ENCODE measurements at regions not wholly inside any gene's neighbourhood (a gene's known extent, or its start where the extent isn't known, plus 50 kb on each side); places are given as distances from the start of the nearest gene placed in this dataset.

DNA sequence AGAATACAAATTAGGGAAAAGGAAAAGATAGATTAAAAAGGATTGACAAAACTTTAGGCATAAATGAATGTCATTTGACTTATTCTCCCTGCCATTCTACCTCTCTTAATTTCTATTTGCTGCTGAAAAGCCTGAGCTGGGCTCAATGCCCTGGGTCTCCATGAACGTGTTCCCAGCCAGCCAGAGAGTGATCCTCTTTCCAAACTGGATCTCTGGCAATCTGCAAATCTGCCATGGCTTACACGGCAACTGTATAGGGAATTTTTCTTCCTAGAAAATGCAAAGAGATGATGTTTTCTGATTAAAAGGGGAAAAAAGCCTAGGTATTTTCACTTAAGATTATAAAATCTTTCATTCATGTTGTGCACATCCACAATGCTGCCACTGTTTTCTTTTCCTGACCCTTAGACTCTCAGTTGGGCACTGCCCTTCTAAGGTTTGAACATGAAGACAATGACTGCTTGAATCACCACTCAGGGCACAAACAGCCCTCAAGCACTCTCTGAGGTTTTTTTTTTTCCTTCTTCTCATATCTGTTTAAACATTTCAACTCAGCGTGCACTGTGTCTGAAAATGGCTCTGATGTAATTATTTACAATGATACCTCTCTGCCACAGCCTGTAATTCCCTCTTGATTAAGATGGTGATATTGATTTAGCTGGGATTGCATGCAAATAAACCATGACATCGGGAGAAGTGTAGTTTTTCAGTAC, 60.3 kb downstream of the DACT1 start:
- Mint-ChIP-seq H3K36me3 (no peaks in the 10 kb centered on the region), H3K4me1 (ENCODE audit: low read depth) (no peaks in the 10 kb centered on the region), H3K27ac (no peak overlapping the region), H3K27me3 (peaks cover 3% of the 10 kb centered on the region), H3K9me3 (no peaks in the 10 kb centered on the region), H3K4me3 (no peak overlapping the region)
- DNase-seq, result no peak
- intact Hi-C loops (cut with micrococcal nuclease), result no loop called here
- ChIA-PET POLR2A (no interaction called here), CTCF (no interaction called here)

DNA sequence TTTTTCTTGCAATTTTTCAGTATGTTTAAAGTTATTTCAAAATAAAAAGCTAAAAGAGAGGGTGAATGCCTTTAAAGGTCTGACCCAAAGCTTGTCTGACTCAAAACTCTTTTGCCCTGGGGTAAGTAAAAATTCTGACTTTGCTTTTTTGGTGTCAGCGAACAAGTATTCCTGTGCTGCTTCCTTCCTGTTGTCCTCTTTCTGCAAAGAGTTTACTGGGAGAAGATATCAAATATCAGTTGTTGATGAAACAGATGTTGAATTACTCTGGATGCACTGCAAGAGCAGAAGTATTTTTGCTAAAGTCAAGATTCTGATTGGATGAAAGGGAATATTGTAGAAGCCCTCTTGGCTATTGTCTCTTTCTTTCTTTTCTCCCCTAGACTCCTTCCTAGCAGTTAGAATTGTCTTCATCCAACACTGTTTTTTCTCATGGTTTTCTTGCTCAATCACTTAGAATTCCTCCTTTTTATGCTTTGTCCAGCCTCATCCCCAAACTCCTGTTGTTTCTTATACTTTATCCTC, 62.0 kb downstream of the DACT1 start:
- Mint-ChIP-seq H3K4me3 (no peak overlapping the region), H3K27ac (no peak overlapping the region), H3K9me3 (no peaks in the 10 kb centered on the region), H3K27me3 (peaks cover 9% of the 10 kb centered on the region), H3K4me1 (ENCODE audit: low read depth) (no peaks in the 10 kb centered on the region), H3K36me3 (no peaks in the 10 kb centered on the region)
- ChIA-PET CTCF (interaction anchor here (1.4 kb wide), 1 partner anchor 198 kb away, joined by 3 read pairs; no protein-coding TSS in a partner anchor), POLR2A (no interaction called here)
- intact Hi-C loops (cut with micrococcal nuclease), result no loop called here
- DNase-seq, result no peak

DNA sequence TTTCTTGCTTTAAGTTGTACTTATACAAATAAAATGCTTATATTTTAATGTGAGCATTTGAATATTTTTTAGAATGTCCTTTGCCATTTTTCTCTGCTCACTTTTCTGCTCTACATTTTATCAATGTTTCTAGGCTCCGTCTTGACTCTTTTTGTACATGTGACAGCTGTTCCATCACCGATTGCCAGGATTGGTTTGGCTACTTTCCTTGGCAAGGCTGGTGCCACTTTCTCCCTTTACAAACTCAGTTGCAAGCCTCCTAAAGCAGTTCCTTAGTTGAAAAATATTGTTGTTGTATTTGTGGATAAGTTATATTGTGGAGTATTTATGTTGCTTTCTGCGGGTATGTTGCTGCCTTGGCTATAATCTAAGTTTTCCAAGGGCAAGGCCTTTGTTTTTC, 63.4 kb downstream of the DACT1 start:
- CTCF ChIA-PET, result interaction anchor here (1.4 kb wide), 1 partner anchor 200 kb away, joined by 3 read pairs; no protein-coding TSS in a partner anchor
- peaks cover 9% of the 10 kb centered on the region for H3K27me3 Mint-ChIP-seq
- H3K27ac Mint-ChIP-seq, result no peak overlapping the region
- POLR2A ChIA-PET, result no interaction called here
- intact Hi-C loops (cut with micrococcal nuclease), result no loop called here
- H3K36me3 Mint-ChIP-seq, result no peaks in the 10 kb centered on the region
- H3K4me3 Mint-ChIP-seq, result no peak overlapping the region
- no peak for DNase-seq
- H3K9me3 Mint-ChIP-seq, result no peaks in the 10 kb centered on the region
- no peaks in the 10 kb centered on the region for H3K4me1 Mint-ChIP-seq (ENCODE audit: low read depth)

GRCh38 chr14:58701604-58702003, 63.8 kb downstream of the DACT1 start:
- CTCF ChIA-PET, result no interaction called here
- H3K4me1 Mint-ChIP-seq (ENCODE audit: low read depth), result no peaks in the 10 kb centered on the region
- no peak for DNase-seq
- H3K27me3 Mint-ChIP-seq, result peaks cover 7% of the 10 kb centered on the region
- H3K9me3 Mint-ChIP-seq, result no peaks in the 10 kb centered on the region
- POLR2A ChIA-PET, result no interaction called here
- no peak overlapping the region for H3K27ac Mint-ChIP-seq
- intact Hi-C loops (cut with micrococcal nuclease), result no loop called here
- H3K36me3 Mint-ChIP-seq, result no peaks in the 10 kb centered on the region
- H3K4me3 Mint-ChIP-seq, result no peak overlapping the region

DNA sequence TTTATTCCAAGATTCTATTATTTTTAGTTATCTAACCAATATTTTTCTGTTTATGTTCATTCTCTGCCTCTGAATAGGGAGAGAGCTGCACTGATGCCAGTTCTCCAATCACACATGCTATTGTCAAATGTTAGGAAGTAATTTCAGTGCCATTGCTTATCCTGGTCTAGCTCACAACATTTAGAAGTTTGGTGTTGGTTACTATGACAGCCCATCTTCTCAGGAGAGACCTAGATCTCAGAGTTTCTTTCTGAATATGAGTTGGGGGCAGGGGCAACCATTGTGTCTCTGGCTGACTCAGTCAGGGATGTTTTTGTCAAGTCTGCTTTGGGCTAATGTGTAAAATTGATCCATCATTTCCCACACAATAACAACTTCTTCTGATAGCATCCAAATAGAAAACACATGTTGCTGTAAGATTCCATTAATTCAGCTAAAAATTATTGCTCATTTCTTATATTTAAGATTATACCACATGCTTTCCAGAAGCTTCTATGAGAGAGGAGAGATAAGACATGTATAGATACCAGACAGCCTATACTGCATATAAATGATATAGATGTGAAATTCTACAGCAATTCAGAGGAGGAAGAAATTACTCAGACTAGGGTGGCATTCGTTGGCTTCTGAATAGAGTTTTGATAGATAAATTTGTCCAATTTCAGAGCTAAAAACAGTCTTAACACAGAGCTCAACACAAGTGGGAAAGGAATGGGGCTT, 64.8 kb downstream of the DACT1 start:
- Mint-ChIP-seq H3K9me3 (no peaks in the 10 kb centered on the region), H3K4me3 (no peak overlapping the region), H3K36me3 (no peaks in the 10 kb centered on the region), H3K27ac (no peak overlapping the region), H3K4me1 (ENCODE audit: low read depth) (no peaks in the 10 kb centered on the region), H3K27me3 (peaks cover 9% of the 10 kb centered on the region)
- DNase-seq, result no peak
- intact Hi-C loops (cut with micrococcal nuclease), result no loop called here
- CTCF ChIA-PET, result no interaction called here
- POLR2A ChIA-PET, result no interaction called here

DNA sequence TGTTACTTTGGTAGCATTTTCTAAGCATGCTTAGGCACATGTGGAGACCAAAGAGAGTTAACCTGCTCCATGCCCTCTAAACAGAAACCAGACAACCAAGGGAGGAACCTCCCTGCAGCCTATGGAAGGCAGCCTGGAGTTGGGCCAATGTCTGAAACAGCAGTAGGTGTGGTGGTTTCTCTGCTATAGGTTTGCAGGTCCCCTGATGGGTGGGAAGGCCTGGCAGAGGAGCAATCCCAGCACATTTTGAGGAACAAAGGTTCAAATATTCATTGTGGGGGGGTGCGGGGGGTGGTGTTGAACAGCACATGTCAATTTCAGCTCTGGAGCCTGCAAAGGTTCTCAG, 65.4 kb downstream of the DACT1 start:
- Mint-ChIP-seq H3K27me3 (peaks cover 9% of the 10 kb centered on the region), H3K36me3 (no peaks in the 10 kb centered on the region), H3K27ac (no peak overlapping the region), H3K4me1 (ENCODE audit: low read depth) (no peaks in the 10 kb centered on the region), H3K9me3 (no peaks in the 10 kb centered on the region), H3K4me3 (no peak overlapping the region)
- intact Hi-C loops (cut with micrococcal nuclease), result no loop called here
- no peak for DNase-seq
- ChIA-PET CTCF (no interaction called here), POLR2A (no interaction called here)

DNA sequence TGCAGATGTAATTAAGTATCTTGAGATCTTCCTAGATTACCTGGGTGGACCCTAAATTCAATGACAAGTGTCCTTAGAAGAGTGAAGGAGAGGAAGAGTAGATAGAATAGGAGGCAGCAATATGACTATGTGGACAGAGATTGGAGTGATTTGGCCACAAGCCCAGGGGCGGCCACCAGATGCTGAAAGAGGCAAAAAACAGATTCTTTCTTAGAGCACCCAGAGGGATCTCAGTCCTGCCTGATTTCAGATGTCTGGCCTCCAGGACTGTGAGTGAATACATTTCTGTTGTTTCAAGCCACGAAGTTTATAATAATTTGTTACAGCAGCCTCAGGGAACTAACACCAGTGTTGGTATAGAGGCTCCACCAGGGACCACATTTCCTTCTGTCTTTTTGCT, 67.3 kb downstream of the DACT1 start:
- no peak overlapping the region for H3K4me3 Mint-ChIP-seq
- no peaks in the 10 kb centered on the region for H3K9me3 Mint-ChIP-seq
- POLR2A ChIA-PET, result no interaction called here
- intact Hi-C loops (cut with micrococcal nuclease), result no loop called here
- CTCF ChIA-PET, result no interaction called here
- no peaks in the 10 kb centered on the region for H3K36me3 Mint-ChIP-seq
- no peak for DNase-seq
- no peak overlapping the region for H3K27ac Mint-ChIP-seq
- no peaks in the 10 kb centered on the region for H3K4me1 Mint-ChIP-seq (ENCODE audit: low read depth)
- H3K27me3 Mint-ChIP-seq, result peaks cover 9% of the 10 kb centered on the region

GRCh38 chr14:58707949-58708348, 70.2 kb downstream of the DACT1 start:
- Mint-ChIP-seq H3K4me1 (ENCODE audit: low read depth) (no peaks in the 10 kb centered on the region), H3K36me3 (no peaks in the 10 kb centered on the region), H3K9me3 (no peaks in the 10 kb centered on the region), H3K27ac (no peak overlapping the region), H3K27me3 (peaks cover 11% of the 10 kb centered on the region), H3K4me3 (no peak overlapping the region)
- POLR2A ChIA-PET, result no interaction called here
- DNase-seq, result no peak
- intact Hi-C loops (cut with micrococcal nuclease), result no loop called here
- CTCF ChIA-PET, result interaction anchor here (0.8 kb wide), 1 partner anchor 206 kb away, joined by 3 read pairs; no protein-coding TSS in a partner anchor

- ChIA-PET CTCF (no interaction called here), POLR2A (interaction anchor here (0.6 kb wide), 1 partner anchor 417 kb away, joined by 3 read pairs; no protein-coding TSS in a partner anchor)
- H3K36me3 Mint-ChIP-seq, result no peaks in the 10 kb centered on the region
- intact Hi-C loops (cut with micrococcal nuclease), result no loop called here
- no peak for DNase-seq
- H3K4me1 Mint-ChIP-seq (ENCODE audit: low read depth), result no peaks in the 10 kb centered on the region
- H3K9me3 Mint-ChIP-seq, result no peaks in the 10 kb centered on the region
- H3K4me3 Mint-ChIP-seq, result no peak overlapping the region
- H3K27ac Mint-ChIP-seq, result no peak overlapping the region
- H3K27me3 Mint-ChIP-seq, result peaks cover 5% of the 10 kb centered on the region
Observed at GRCh38 chr14:58709949-58710348, 72.2 kb downstream of the DACT1 start.

DNA sequence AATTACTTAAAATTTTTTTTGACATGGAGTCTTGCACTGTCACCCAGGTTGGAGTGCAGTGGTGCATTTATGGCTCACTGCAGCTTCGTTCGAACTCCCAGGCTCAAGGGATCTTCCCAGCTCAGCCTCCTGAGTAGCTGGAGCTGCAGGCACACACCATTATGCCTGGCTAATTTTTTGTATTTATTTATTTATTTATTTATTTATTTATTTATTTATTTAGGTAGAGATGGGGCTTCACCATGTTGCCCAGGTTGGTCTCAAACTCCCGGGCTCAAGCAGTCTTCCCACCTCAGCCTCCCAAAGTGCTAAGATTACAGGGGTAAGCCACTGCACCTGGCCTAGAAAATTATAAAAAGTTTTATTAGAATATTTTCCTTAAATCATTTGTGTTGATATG, 73.6 kb downstream of the DACT1 start:
- H3K4me3 Mint-ChIP-seq, result no peak overlapping the region

DNA sequence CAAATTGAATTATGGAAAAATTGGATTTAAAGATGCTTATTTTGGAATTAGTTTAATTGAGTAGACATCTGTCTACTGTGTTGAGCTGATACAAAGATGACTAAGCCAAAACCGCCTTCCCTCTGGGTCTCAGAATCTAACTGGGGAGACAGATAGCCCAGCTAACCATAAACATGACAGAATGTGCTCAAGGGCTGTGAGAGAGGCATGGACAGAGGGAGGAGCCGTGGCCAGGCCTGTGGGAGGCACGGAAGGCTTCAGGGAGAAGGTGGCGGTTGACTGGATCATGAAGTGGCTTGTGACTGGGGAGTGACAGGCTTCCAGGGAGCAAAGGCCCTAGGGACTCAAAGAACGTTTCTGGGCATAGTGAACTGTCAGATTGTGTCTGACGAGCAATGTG, 74.6 kb downstream of the DACT1 start:
- no peaks in the 10 kb centered on the region for H3K36me3 Mint-ChIP-seq
- POLR2A ChIA-PET, result no interaction called here
- H3K9me3 Mint-ChIP-seq, result no peaks in the 10 kb centered on the region
- no peak overlapping the region for H3K4me3 Mint-ChIP-seq
- no peak overlapping the region for H3K27ac Mint-ChIP-seq
- CTCF ChIA-PET, result no interaction called here
- no peak for DNase-seq
- intact Hi-C loops (cut with micrococcal nuclease), result no loop called here
- peaks cover 3% of the 10 kb centered on the region for H3K4me1 Mint-ChIP-seq (ENCODE audit: low read depth)
- H3K27me3 Mint-ChIP-seq, result peaks cover 2% of the 10 kb centered on the region

More for the DNA sequence above, 73.6 kb downstream of the DACT1 start:
- POLR2A ChIA-PET, result no interaction called here
- Mint-ChIP-seq H3K9me3 (no peaks in the 10 kb centered on the region), H3K27ac (no peak overlapping the region), H3K4me1 (ENCODE audit: low read depth) (peaks cover under 1% of the 10 kb centered on the region), H3K36me3 (no peaks in the 10 kb centered on the region), H3K27me3 (peaks cover 5% of the 10 kb centered on the region)
- DNase-seq, result no peak
- CTCF ChIA-PET, result no interaction called here
- intact Hi-C loops (cut with micrococcal nuclease), result no loop called here

DNA sequence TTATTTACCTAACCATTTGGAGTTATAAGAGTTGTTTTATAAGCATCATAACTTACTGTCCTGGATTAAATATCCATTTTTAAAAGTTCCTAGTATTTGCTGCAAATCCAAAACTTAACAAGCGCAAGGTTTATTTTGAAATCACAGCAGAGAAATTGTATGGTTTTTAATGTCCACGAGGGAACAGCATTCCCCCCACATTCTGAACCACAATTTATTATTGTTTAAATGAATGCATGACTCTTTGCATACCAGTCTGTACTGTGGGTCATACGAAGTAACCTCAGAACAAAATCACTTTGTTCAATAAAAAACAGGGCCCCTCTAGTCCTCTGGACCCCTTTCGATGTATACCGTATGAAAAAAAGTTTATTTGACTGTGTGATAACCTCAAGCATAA, 75.9 kb downstream of the DACT1 start:
- H3K27ac Mint-ChIP-seq, result no peak overlapping the region
- DNase-seq, result no peak
- ChIA-PET CTCF (no interaction called here), POLR2A (no interaction called here)
- peaks cover 3% of the 10 kb centered on the region for H3K4me1 Mint-ChIP-seq (ENCODE audit: low read depth)
- no peaks in the 10 kb centered on the region for H3K9me3 Mint-ChIP-seq
- H3K27me3 Mint-ChIP-seq, result peaks cover 2% of the 10 kb centered on the region
- no peaks in the 10 kb centered on the region for H3K36me3 Mint-ChIP-seq
- H3K4me3 Mint-ChIP-seq, result no peak overlapping the region
- intact Hi-C loops (cut with micrococcal nuclease), result no loop called here

DNA sequence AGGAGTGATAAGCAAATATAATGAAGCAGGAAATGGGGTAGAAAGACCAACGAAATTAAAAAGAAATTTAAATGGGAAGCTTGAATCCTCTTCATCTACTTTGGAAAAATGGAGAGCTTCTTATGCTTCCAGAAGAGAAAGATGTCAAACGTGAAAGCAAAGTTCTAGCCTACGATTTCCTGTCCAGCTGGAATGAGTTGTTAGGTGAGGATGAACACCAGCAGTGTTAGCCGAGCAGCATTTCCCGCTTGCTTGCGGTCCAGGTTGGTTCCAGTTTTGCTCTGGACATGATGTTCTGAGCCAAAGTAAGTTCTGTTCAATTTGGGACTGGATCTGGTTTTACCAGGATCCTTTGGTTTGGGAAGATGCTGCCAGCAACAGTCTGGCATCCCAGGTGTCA, 78.9 kb downstream of the DACT1 start:
- DNase-seq, result no peak
- H3K27me3 Mint-ChIP-seq, result no peaks in the 10 kb centered on the region
- H3K4me3 Mint-ChIP-seq, result no peak overlapping the region
- POLR2A ChIA-PET, result no interaction called here
- intact Hi-C loops (cut with micrococcal nuclease), result no loop called here
- H3K4me1 Mint-ChIP-seq (ENCODE audit: low read depth), result peaks cover 3% of the 10 kb centered on the region
- no peaks in the 10 kb centered on the region for H3K9me3 Mint-ChIP-seq
- H3K27ac Mint-ChIP-seq, result no peak overlapping the region
- CTCF ChIA-PET, result no interaction called here
- H3K36me3 Mint-ChIP-seq, result no peaks in the 10 kb centered on the region
